ENCODE measurements at regions not wholly inside any gene's neighbourhood (a gene's known extent, or its start where the extent isn't known, plus 50 kb on each side); places are given as distances from the start of the nearest gene placed in this dataset.

DNA sequence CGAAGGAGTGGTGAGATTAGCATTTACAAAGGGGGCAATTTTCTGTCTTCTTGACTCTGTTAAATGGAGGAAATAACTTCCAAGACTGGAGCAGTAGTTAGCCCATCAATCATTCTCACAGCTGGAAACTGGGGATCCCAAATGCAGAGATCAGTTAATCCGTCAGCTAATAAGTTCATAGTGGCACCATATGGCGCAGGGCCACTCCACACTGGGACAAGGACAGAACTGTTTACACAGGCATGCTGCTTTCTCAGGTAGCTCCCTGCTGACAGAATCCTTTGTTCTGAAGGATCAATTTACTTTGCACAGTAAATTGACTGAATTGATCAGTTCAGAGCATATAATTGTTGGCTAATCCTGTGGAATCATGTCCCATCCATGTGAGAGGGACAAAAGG, 395.7 kb downstream of the TMEM161B start:
- no peak for DNase-seq (ENCODE audit: low read depth)

DNA sequence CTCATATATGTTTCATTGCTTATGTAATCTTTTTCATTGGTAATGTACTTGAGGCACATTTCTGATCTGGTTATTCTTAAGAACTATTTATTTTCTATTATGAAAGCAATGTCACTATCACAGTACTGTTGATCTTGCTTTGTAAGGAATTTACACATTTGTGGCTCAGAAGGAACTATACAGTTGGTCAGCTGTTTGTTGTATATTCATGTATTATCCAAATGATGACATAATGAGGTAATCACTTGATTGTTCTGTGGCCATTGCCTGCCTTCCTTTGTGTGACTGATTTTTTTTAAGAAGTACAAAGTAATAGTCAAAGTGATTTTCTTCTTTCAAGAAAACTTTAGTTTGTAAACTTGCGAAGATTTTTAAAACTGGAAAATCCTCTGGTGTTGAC, 399.9 kb downstream of the TMEM161B start:
- no peak for DNase-seq (ENCODE audit: low read depth)

DNA sequence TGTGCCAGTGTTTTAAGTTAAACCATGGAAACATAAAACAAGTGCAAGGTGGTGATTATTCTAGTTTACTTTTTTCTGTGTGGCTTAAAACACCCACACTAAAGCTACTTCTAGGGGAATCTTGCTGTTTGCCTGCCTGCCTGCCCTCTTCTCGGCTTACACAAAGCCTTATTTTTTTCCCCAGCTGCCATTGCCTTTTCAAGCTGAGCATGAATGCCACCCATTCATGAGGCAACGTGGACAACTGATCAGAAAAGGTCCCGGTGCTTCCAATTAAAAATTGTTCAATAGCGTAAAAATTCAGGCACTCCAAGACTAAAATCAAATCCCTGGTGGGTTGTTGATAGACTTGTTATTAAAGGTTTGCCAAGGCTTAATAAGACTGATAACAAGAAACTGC, 401.4 kb downstream of the TMEM161B start:
- no peak for DNase-seq (ENCODE audit: low read depth)

- DNase-seq (ENCODE audit: low read depth): no peak
These were observed 415.1 kb downstream of the TMEM161B start for GRCh38 chr5:87853541-87853940.

DNA sequence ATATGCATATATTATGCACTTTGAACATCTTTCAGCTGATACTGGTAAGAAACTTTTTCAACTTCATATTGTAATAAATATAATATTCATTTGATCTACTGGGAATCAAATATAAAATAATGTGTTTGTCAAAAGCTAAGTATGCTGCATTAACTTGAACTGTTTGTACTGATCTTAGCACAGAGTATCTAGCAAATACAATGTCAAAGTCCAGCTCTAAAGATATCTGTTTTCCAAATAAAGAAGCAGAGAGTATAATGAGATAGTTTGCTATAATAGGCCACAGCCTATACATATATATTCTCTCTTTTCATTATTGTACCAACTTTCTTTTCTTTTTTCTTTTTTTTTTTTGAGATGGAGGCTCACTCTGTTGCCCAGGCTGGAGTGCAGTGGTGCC, 417.0 kb downstream of the TMEM161B start:
- no peak for DNase-seq (ENCODE audit: low read depth)

GRCh38 chr5:87850843-87851242, 417.8 kb downstream of the TMEM161B start:
- no peak for DNase-seq (ENCODE audit: low read depth)

DNA sequence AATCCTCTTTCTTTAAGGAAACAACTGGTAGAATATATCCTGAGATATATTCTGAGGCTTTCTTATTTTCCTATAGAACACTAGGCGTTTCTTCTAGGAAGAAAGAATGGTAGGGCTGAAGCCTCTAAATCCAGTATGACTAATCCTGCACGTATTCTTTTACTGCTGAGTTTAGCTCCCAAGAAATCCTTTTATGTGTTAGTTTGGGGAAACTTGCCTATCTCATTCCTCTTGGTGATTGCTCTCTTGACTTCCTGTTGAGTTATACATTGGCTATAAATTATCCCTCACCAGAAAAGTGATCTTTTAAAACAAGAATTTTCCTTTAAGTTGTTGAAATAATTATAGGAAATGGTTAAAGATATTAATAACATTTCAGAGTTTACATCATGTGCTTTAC, 422.9 kb downstream of the TMEM161B start:
- DNase-seq (ENCODE audit: low read depth): no peak

GRCh38 chr5:87844866-87845265, 423.8 kb downstream of the TMEM161B start:
- DNase-seq (ENCODE audit: low read depth): no peak

GRCh38 chr5:87844449-87844848, 424.2 kb downstream of the TMEM161B start:
- DNase-seq (ENCODE audit: low read depth): no peak

DNA sequence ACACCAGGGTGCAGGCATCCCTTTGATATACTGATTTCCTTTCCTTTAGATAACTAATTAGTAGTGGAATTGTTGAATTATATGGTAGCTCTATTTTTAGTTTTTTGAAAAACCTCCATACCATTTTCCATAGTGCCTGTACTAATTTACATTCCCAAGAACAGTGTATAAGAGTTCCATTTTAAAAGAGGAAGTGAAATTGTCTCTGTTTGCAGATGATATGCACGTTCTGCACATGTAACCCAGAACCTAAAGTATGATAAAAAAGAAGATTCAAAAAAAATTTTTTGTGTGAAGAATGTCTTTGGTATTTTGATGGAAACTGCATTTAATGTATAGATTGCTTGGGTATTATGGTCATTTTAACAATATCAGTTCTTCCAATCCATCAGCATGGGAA, 424.0 kb upstream of the CCNH start:
- DNase-seq (ENCODE audit: low read depth): no peak

GRCh38 chr5:87831499-87831898, 418.8 kb upstream of the CCNH start:
- DNase-seq (ENCODE audit: low read depth): no peak

DNA sequence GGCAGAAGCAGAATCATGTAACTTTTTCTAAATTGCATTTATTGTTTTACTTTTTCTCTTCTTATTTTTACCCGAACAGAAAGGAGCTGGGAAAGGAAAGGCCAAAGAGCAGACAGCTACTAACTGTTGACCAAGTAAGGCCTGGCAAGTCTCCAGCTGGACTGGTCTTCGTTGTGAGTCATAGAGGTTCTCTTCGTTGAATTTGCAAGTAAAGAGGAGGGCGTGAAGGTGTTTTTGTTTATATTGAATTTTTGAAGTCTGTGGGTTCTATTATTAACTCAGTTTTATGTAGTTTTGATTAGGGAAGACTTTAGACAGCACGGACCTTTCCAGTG, 416.5 kb upstream of the CCNH start:
- no peak for DNase-seq (ENCODE audit: low read depth)

GRCh38 chr5:87828545-87829216, 416.0 kb upstream of the CCNH start:
- no peak for DNase-seq (ENCODE audit: low read depth)

- DNase-seq (ENCODE audit: low read depth): no peak
These were observed 414.8 kb upstream of the CCNH start for GRCh38 chr5:87827539-87827938.

- DNase-seq (ENCODE audit: low read depth): no peak
These were observed 413.8 kb upstream of the CCNH start for GRCh38 chr5:87826507-87826906.

DNA sequence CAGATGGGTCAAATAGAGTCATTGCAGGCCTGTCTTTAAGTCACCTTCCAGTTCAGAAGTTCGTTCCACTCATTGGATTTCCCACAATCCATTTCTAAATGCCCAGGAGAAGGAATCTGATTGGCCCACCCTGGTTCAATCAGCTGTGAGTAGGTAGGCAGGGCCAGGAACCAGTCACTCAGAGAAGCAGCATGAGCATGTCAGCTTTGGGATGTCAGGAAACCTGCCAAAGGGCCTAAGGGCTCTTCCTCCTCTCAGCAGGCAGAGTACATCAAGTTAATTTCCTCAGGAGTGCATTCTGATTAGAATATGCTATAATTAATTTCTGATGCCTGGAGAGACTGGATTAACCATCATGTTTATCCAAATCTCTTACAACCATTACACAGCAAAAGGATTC, 412.9 kb upstream of the CCNH start:
- no peak for DNase-seq (ENCODE audit: low read depth)

DNA sequence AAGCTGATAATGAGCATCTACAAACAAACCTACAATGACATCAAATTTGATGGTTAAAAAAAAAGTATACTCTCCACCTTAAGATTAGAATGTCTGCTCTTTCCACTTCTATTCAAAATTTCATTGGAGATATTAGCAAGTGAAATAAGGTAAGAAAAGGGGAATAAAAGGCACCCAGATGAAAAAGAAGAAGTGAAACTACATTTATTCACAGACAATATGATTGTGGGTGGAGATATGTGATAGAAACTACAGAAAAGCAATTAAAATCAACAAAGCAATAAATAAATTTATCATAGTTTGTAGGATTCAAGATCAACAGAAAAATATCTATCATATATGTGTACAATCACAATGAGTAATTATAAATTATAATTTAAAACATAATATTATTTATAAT, 395.1 kb upstream of the CCNH start:
- DNase-seq (ENCODE audit: low read depth): no peak

- DNase-seq (ENCODE audit: low read depth): no peak
These were observed 390.6 kb upstream of the CCNH start for GRCh38 chr5:87803352-87803751.

GRCh38 chr5:87791869-87792268, 379.1 kb upstream of the CCNH start:
- no peak for DNase-seq (ENCODE audit: low read depth)

DNA sequence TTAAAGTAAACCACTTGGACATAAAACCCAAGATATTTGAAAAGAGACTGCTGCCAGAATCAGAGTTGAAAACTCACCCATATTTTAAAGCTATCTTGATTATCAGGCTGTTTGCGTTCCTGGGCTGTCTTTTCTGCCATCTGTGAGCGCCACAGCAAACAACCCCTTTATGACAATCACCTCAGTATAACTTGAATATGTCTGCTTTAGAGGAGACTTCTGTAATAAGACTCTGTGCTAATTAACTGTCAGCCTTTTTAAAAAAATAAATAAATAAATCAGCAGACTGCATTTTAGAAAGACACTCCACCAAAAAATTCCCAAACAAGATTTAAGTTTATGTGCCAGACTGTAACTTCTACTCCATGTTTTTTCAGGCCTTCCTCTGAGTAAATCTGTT, 375.7 kb upstream of the CCNH start:
- no peak for DNase-seq (ENCODE audit: low read depth)

- no peak for DNase-seq (ENCODE audit: low read depth)
These were observed 375.0 kb upstream of the CCNH start for GRCh38 chr5:87787625-87788256.

DNA sequence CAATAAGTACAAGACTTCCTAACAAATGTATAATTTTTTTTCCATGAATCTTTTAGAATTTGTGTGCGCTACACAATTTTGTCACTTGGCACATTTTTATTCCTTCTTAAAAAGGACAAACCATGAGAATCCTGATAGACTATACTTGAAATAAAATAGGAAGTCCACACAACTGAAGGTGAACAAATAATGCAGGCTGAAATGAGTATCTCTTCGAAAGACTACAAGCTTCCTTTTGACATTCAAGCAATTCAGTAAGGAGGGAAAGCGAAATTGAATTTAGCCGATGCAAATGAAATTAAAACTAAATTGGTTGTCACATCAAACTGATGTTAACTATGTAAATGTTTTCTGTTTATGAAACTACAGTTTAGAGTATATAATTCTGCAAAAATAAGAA, 374.4 kb upstream of the CCNH start:
- no peak for DNase-seq (ENCODE audit: low read depth)

- no peak for DNase-seq (ENCODE audit: low read depth)
These were observed 373.7 kb upstream of the CCNH start for GRCh38 chr5:87786471-87786870.

DNA sequence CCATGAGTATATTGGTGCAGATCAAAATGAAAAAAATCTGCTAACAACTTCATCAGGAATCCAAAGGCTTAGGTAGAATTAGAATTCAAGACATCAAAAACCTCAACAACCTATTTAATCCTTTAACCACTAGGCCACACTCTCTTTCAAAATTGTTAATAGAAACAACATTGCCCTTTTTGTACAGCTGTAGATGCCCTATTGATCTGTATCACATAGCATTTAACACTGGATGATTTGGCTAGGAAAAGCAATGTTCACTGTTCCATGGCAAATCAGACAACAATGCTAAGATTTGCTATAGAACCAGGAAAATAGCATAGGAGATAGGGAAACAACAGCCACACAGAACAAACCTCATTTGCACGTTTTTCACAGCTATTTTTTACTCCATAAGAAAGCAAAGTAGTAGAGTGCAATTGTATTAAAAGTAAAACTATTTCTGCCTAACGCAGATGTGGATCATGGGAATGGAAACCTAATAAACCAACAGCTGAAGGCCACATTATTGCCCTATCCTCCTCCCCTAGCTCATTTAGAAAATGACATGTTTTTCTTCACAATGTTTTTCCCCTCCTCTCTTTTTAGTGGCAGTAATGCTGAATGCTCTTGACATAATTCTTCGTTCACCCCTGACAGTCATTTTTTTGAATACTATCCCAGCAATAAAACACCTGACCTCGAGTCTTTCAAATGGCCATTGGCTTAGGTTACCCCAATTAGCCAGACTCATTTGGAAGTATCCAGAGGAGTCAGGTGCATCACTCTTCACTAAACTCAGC, 373.0 kb upstream of the CCNH start:
- DNase-seq (ENCODE audit: low read depth): no peak

Measured in activated T-cell treated with anti-CD3 and anti-CD28 coated beads for 1 hour (primary cell).